HepG2 (cell line): ENCODE measurements at regions not wholly inside any gene's neighbourhood (a gene's known extent, or its start where the extent isn't known, plus 50 kb on each side); places are given as distances from the start of the nearest gene placed in this dataset.

Experiments
- AGO2 ChIP-seq: fragments of 200-400 bp; formaldehyde crosslinking; optimal IDR thresholded peaks from 2 replicates; pipeline ENCODE3; 2017; ENCODE audit warnings: mild to moderate bottlenecking, low read depth, low read length, moderate library complexity
- DPF2 ChIP-seq: sonication (generic); formaldehyde crosslinking; IDR thresholded peaks from 2 replicates; pipeline ENCODE4 v1.4.0; 2020; ENCODE audit warnings: mild to moderate bottlenecking, low read depth, missing genetic modification reagents, borderline replicate concordance
- ETV5 ChIP-seq: IDR thresholded peaks from 2 replicates; pipeline ENCODE4 v1.6.1; 2018; ENCODE audit warnings: missing biosample characterization, missing genetic modification reagents, inconsistent platforms, borderline replicate concordance
- FOXJ3 ChIP-seq: sonication (generic); formaldehyde crosslinking; IDR thresholded peaks from 2 replicates; pipeline ENCODE4 v1.4.0; 2020; ENCODE audit warnings: missing genetic modification reagents, mild to moderate bottlenecking, borderline replicate concordance
- KDM2A ChIP-seq: sonication (generic); formaldehyde crosslinking; IDR thresholded peaks from 2 replicates; pipeline ENCODE4 v1.4.0; 2020; ENCODE audit warnings: low read depth, missing genetic modification reagents, borderline replicate concordance
- RBM39 ChIP-seq: fragments of 200-400 bp; formaldehyde crosslinking; IDR thresholded peaks from one replicate; pipeline ENCODE4 v1.6.1; 2018; ENCODE audit warnings: antibody characterized with exemption, mild to moderate bottlenecking, low read depth, low read length; ENCODE audit not compliant: poor library complexity, severe bottlenecking
- RXRB ChIP-seq: IDR thresholded peaks from 2 replicates; pipeline ENCODE4 v1.6.1; 2016; ENCODE audit warnings: borderline replicate concordance, missing genetic modification reagents, missing compliant biosample characterization
- SALL2 ChIP-seq: sonication (generic); formaldehyde crosslinking; IDR thresholded peaks from 2 replicates; pipeline ENCODE4 v1.8.1; 2023; ENCODE audit warnings: mild to moderate bottlenecking, missing genetic modification reagents, inconsistent platforms
- SIX1 ChIP-seq: sonication (generic); formaldehyde crosslinking; IDR thresholded peaks from 2 replicates; pipeline ENCODE4 v1.4.0; 2020; ENCODE audit warnings: missing genetic modification reagents, borderline replicate concordance
- THAP11 ChIP-seq: IDR thresholded peaks from 2 replicates; pipeline ENCODE4 v1.6.1; 2016; ENCODE audit warnings: missing biosample characterization, missing genetic modification reagents
- TRIM24 ChIP-seq: sonication (generic); formaldehyde crosslinking; IDR thresholded peaks from 2 replicates; pipeline ENCODE4 v1.8.0; 2022; ENCODE audit warnings: mild to moderate bottlenecking, missing genetic modification reagents
- ZFX ChIP-seq: sonication (generic); formaldehyde crosslinking; IDR thresholded peaks from 2 replicates; pipeline ENCODE4 v1.4.0; 2020; ENCODE audit warnings: mild to moderate bottlenecking, low read depth, missing genetic modification reagents, moderate library complexity
- ZKSCAN1 ChIP-seq: fragments of 150-350 bp; IDR thresholded peaks from 2 replicates; pipeline ENCODE4 v1.6.1; 2014; ENCODE audit warnings: low read length
- ZMYM2 ChIP-seq: sonication (generic); formaldehyde crosslinking; IDR thresholded peaks from 2 replicates; pipeline ENCODE4 v1.8.0; 2022; ENCODE audit warnings: mild to moderate bottlenecking, missing genetic modification reagents
- ZNF543 ChIP-seq: sonication (generic); formaldehyde crosslinking; IDR thresholded peaks from 2 replicates; pipeline ENCODE4 v1.4.0; 2020; ENCODE audit warnings: mild to moderate bottlenecking, missing genetic modification reagents
- ZNF557 ChIP-seq: sonication (generic); formaldehyde crosslinking; IDR thresholded peaks from 2 replicates; pipeline ENCODE4 v1.4.0; 2020; ENCODE audit warnings: missing genetic modification reagents
- ZNF850 ChIP-seq: sonication (generic); formaldehyde crosslinking; conservative IDR thresholded peaks from 2 replicates; pipeline ENCODE4 v1.9.0; 2021; ENCODE audit warnings: mild to moderate bottlenecking, missing genetic modification reagents
- TF ChIP-seq, protein P1 (sequence below): sonication (generic); formaldehyde crosslinking; IDR thresholded peaks from 2 replicates; pipeline ENCODE4 v1.5.1; 2020; ENCODE audit warnings: mild to moderate bottlenecking, missing genetic modification reagents
- TF ChIP-seq, protein P2 (sequence below): sonication (generic); formaldehyde crosslinking; IDR thresholded peaks from 2 replicates; pipeline ENCODE4 v1.5.1; 2020; ENCODE audit warnings: mild to moderate bottlenecking, moderate library complexity, missing genetic modification reagents
- TF ChIP-seq, protein P3 (sequence below): sonication (generic); formaldehyde crosslinking; IDR thresholded peaks from 2 replicates; pipeline ENCODE4 v1.4.0; 2020; ENCODE audit warnings: missing genetic modification reagents, borderline replicate concordance

DNA sequence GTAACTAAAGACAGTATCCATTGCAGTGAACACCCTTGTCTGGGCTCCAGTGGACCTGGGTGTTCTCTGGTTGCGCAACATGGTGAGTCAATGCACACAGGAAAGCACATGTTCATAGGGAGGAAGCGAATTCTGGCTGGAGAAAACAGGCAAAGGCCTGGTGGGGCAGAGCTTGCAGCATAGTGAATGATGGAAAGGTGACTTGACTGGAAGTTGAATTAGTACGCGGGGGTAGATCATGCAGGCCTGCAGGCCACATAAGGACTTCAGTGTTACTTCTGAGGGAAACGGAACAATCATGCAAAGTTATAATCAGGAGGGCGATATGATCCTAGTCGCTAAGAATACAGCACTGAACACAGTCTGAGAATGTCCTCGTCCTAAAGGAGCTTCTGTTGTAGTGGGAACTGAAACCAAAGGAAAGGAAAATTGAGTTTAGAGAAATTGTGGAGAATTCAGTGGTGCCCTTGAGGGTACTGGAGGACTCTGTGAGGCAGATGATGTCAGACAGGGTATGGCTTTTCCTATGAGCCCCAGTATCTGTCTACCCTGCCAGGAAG is 71.9 kb upstream of the RANBP3L start (continued):
- TF ChIP-seq, protein P1, sequence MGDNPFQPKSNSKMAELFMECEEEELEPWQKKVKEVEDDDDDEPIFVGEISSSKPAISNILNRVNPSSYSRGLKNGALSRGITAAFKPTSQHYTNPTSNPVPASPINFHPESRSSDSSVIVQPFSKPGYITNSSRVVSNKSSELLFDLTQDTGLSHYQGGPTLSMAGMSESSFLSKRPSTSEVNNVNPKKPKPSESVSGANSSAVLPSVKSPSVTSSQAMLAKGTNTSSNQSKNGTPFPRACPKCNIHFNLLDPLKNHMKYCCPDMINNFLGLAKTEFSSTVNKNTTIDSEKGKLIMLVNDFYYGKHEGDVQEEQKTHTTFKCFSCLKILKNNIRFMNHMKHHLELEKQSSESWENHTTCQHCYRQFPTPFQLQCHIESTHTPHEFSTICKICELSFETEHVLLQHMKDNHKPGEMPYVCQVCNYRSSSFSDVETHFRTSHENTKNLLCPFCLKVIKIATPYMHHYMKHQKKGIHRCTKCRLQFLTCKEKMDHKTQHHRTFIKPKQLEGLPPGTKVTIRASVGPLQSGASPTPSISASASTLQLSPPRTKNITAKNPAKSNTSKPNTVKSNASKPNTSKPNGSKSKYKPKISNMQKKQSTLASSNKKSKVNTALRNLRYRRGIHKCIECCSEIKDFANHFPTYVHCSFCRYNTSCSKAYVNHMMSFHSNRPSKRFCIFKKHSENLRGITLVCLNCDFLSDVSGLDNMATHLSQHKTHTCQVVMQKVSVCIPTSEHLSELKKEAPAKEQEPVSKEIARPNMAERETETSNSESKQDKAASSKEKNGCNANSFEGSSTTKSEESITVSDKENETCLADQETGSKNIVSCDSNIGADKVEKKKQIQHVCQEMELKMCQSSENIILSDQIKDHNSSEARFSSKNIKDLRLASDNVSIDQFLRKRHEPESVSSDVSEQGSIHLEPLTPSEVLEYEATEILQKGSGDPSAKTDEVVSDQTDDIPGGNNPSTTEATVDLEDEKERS (CRISPR knock-in tag) = peak; percentile 79; the same call in 1 of the 2 replicates
- TF ChIP-seq ZFX (CRISPR knock-in tag) (peak; percentile 78), ZKSCAN1 (no peak), FOXJ3 (CRISPR knock-in tag) (no peak), TRIM24 (peak; percentile 97), AGO2 (no peak), ETV5 (CRISPR knock-in tag) (peak; percentile 83), ZNF543 (CRISPR knock-in tag) (0 out of 2 replicates have a peak, but pooled peaks have one; percentile 31), THAP11 (peak; percentile 65), DPF2 (CRISPR knock-in tag) (peak; percentile 45; the same call in 1 of the 2 replicates), ZMYM2 (CRISPR knock-in tag) (0 out of 2 replicates have a peak, but pooled peaks have one; percentile 24), RBM39 (no peak), ZNF557 (CRISPR knock-in tag) (0 out of 2 replicates have a peak, but pooled peaks have one; percentile 45), SALL2 (no peak), KDM2A (CRISPR knock-in tag) (0 out of 2 replicates have a peak, but pooled peaks have one; percentile 32), RXRB (peak; percentile 31; the same call in 1 of the 2 replicates), ZNF850 (no peak), SIX1 (CRISPR knock-in tag) (peak; percentile 26; the same call in 1 of the 2 replicates)
- TF ChIP-seq, protein P2, sequence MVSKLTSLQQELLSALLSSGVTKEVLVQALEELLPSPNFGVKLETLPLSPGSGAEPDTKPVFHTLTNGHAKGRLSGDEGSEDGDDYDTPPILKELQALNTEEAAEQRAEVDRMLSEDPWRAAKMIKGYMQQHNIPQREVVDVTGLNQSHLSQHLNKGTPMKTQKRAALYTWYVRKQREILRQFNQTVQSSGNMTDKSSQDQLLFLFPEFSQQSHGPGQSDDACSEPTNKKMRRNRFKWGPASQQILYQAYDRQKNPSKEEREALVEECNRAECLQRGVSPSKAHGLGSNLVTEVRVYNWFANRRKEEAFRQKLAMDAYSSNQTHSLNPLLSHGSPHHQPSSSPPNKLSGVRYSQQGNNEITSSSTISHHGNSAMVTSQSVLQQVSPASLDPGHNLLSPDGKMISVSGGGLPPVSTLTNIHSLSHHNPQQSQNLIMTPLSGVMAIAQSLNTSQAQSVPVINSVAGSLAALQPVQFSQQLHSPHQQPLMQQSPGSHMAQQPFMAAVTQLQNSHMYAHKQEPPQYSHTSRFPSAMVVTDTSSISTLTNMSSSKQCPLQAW (CRISPR knock-in tag) = peak; percentile 74; the same call in 1 of the 2 replicates
- TF ChIP-seq, protein P3, sequence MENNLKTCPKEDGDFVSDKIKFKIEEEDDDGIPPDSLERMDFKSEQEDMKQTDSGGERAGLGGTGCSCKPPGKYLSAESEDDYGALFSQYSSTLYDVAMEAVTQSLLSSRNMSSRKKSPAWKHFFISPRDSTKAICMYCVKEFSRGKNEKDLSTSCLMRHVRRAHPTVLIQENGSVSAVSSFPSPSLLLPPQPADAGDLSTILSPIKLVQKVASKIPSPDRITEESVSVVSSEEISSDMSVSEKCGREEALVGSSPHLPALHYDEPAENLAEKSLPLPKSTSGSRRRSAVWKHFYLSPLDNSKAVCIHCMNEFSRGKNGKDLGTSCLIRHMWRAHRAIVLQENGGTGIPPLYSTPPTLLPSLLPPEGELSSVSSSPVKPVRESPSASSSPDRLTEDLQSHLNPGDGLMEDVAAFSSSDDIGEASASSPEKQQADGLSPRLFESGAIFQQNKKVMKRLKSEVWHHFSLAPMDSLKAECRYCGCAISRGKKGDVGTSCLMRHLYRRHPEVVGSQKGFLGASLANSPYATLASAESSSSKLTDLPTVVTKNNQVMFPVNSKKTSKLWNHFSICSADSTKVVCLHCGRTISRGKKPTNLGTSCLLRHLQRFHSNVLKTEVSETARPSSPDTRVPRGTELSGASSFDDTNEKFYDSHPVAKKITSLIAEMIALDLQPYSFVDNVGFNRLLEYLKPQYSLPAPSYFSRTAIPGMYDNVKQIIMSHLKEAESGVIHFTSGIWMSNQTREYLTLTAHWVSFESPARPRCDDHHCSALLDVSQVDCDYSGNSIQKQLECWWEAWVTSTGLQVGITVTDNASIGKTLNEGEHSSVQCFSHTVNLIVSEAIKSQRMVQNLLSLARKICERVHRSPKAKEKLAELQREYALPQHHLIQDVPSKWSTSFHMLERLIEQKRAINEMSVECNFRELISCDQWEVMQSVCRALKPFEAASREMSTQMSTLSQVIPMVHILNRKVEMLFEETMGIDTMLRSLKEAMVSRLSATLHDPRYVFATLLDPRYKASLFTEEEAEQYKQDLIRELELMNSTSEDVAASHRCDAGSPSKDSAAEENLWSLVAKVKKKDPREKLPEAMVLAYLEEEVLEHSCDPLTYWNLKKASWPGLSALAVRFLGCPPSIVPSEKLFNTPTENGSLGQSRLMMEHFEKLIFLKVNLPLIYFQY (CRISPR knock-in tag) = peak; percentile 61; the same call in 1 of the 2 replicates
